Central memory CD8-positive, alpha-beta T cell (primary cell): ENCODE measurements at regions not wholly inside any gene's neighbourhood (a gene's known extent, or its start where the extent isn't known, plus 50 kb on each side); places are given as distances from the start of the nearest gene placed in this dataset.
"Not testable (repeated sequence)": the region's sequence is repeated elsewhere in the genome, so short reads cannot be mapped to it uniquely, and the experiment has no call there.

ENCODE experiments used
- ATAC-seq: fragments of 150-1000 bp; cut with Tn5 transposase; replicated peaks from 2 replicates; pipeline ENCODE4 v1.10.0; 2022; ENCODE audit warnings: mild to moderate bottlenecking, moderate FRiP score, moderate number of reproducible peaks; ENCODE audit not compliant: poor library complexity, severe bottlenecking; ENCODE audit errors: extremely low read depth
- DNase-seq, 2 donors: peaks; one replicate each; pipeline ENCODE4 v3.0.0; 2021; ENCODE audit warnings: low spot score in 2 of 2
- H3K27ac Mint-ChIP-seq: one replicate; pipeline ENCODE4 v1.8.0; 2022; ENCODE audit warnings: low read depth, mild to moderate bottlenecking, moderate library complexity, mixed read lengths
- H3K27me3 Mint-ChIP-seq: one replicate; pipeline ENCODE4 v1.8.0; 2022; ENCODE audit warnings: mixed read lengths
- H3K36me3 Mint-ChIP-seq: one replicate; pipeline ENCODE4 v1.8.0; 2022; ENCODE audit warnings: mild to moderate bottlenecking, moderate library complexity, mixed read lengths; ENCODE audit not compliant: insufficient read depth
- H3K4me1 Mint-ChIP-seq: one replicate; pipeline ENCODE4 v1.8.0; 2022; ENCODE audit warnings: mixed read lengths
- H3K4me3 Mint-ChIP-seq: one replicate; pipeline ENCODE4 v1.8.0; 2022; ENCODE audit warnings: mild to moderate bottlenecking, moderate library complexity, mixed read lengths
- H3K9me3 Mint-ChIP-seq: one replicate; pipeline ENCODE4 v1.8.0; 2022; ENCODE audit warnings: mixed read lengths

DNA sequence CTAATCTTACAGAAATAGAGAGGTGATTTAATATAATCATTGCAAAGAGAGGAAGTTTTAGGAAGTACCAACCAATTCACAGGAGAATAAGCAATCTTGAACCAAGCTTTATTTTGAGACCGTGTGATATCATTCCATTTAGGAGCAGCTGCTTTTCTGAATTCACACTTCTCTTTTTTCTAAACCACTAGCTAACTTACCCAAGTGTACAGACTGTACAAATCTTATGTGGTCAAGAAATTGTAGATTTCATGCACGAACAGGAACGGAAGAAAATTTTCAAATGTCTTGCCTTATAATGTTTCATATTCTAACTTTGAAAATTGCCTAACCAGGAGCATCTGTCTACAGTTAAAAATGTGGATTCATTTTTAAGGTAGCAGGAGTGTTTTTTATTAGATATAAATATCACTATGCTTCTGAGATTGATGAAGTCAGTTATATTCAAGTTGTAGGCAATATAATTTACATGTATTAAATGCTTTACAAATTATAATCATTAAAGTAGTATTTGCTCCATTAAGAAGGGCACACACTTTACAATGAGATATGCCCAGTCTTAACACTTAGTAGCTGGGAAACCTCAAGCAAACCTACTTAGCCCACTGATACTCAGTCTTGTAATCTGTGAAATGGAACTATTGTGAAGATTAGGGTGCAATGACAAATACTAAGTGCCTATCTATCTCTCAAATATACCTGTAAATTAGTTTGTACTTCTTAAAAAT is 86.7 kb upstream of the FOXN2 start:
- Mint-ChIP-seq H3K9me3 (no peaks in the 10 kb centered on the region), H3K27ac (no peak overlapping the region), H3K36me3 (no peaks in the 10 kb centered on the region), H3K27me3 (no peaks in the 10 kb centered on the region), H3K4me3 (no peak overlapping the region), H3K4me1 (peaks cover 5% of the 10 kb centered on the region)
- no peak for ATAC-seq
- DNase-seq, result no peak

DNA sequence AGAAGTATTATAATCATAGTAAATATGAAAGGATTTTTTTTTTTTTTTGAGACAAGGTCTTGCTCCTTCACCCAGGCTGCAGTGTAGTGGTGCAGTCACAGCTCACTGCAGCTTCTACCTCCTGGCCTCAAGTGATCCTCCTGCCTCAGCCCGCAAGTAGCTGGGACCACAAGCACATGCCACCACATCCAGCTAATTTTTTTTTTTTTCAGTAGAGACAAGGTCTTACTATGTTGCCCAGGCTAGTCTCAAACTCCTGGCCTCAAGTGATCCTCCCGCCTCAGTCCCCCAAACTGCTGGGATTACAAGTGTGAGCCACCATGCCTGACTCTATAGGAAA is 86.2 kb upstream of the FOXN2 start:
- no peaks in the 10 kb centered on the region for H3K9me3 Mint-ChIP-seq
- H3K27ac Mint-ChIP-seq, result no peak overlapping the region
- H3K4me1 Mint-ChIP-seq, result peaks cover 5% of the 10 kb centered on the region
- no peaks in the 10 kb centered on the region for H3K27me3 Mint-ChIP-seq
- H3K36me3 Mint-ChIP-seq, result no peaks in the 10 kb centered on the region
- no peak overlapping the region for H3K4me3 Mint-ChIP-seq
- no peak for DNase-seq
- no peak for ATAC-seq

DNA sequence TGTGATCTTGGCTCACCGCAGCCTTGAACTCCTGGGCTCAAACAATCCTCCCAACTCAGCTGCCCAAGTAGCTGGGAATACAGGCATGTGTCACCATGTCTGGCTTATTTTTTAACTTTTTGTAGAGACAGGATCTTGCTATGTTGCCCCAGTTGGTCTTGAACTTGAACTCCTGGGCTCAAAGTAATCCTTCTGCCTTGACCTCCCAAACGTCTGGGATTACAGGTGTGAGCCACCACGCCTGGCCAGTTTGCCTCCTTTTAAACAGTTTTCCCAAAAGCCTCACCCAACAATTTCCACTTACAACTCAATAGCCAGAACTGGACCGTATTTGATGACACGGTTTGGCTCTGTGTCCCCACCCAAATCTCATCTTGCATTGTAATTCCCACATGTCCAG is 85.4 kb upstream of the FOXN2 start:
- ATAC-seq, result no peak
- no peak for DNase-seq
- no peak overlapping the region for H3K4me3 Mint-ChIP-seq
- no peak overlapping the region for H3K27ac Mint-ChIP-seq
- H3K36me3 Mint-ChIP-seq, result no peaks in the 10 kb centered on the region
- no peaks in the 10 kb centered on the region for H3K27me3 Mint-ChIP-seq
- H3K4me1 Mint-ChIP-seq, result peaks cover 5% of the 10 kb centered on the region
- no peaks in the 10 kb centered on the region for H3K9me3 Mint-ChIP-seq

DNA sequence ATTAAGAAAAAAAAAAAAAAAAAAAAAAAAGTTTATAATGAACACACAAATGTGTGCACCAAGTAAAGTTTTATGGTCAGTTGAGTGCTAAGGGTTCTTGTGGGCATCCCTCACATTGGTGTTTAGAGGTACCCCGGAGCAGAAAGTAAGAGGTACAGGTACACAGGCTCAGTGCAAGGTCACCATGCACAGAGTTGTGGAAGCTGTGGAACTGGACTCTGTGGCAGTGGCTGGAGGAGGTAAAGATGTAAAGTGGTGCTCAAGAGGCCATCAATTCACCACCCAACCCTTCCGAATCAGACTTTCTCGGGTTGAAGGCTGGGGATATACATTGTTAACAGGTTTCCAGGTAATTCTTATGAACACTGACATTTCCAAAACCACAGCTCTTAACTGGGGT is 83.6 kb upstream of the FOXN2 start:
- no peak overlapping the region for H3K4me3 Mint-ChIP-seq
- no peaks in the 10 kb centered on the region for H3K36me3 Mint-ChIP-seq
- peaks cover 5% of the 10 kb centered on the region for H3K4me1 Mint-ChIP-seq
- ATAC-seq (no peak), DNase-seq (no peak)
- H3K9me3 Mint-ChIP-seq, result no peaks in the 10 kb centered on the region
- no peak overlapping the region for H3K27ac Mint-ChIP-seq
- no peaks in the 10 kb centered on the region for H3K27me3 Mint-ChIP-seq

DNA sequence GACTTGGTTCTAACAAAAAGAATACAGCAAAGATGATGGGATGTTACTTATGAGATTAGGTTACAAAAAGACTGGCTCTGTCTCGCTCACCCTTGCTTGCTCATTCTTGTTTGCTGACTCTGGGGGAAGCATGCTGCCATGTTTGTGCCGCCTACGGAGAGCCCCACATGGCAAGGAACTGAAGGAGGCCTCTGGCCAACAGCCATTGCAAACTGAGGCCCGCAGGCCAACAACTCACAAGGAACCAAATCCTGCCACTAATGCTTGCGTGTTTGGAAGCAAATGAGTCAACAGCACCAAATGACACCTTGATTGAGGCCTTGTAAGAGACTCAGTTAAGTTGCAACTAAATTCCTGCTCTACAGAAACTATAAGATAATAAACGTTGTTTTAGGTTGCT is 82.1 kb upstream of the FOXN2 start:
- Mint-ChIP-seq H3K4me3 (no peak overlapping the region), H3K4me1 (peaks cover 10% of the 10 kb centered on the region), H3K9me3 (no peaks in the 10 kb centered on the region), H3K27me3 (no peaks in the 10 kb centered on the region), H3K36me3 (no peaks in the 10 kb centered on the region), H3K27ac (no peak overlapping the region)
- DNase-seq (no peak), ATAC-seq (no peak)

DNA sequence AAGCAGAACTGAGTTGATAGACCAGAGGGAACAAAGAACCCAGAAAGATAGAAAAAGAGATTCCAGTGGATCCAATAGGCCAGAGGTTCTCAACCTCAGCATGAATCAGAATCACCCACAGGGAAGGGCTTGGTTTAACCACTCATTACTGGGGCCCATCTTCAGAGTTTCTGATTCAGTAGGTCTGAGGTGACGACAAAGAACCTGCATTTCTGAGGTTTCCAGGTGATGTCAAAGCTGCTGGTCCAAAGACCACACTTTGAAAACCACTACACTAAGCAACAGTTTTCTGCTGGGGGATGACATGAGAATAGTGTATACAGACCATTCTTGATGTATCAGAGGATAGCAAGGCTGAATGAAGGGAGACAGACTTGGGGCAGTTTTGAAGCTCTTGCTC is 81.5 kb upstream of the FOXN2 start:
- no peak for DNase-seq
- Mint-ChIP-seq H3K9me3 (no peaks in the 10 kb centered on the region), H3K27me3 (no peaks in the 10 kb centered on the region), H3K4me3 (no peak overlapping the region), H3K27ac (no peak overlapping the region), H3K4me1 (peaks cover 5% of the 10 kb centered on the region), H3K36me3 (no peaks in the 10 kb centered on the region)
- ATAC-seq, result no peak

DNA sequence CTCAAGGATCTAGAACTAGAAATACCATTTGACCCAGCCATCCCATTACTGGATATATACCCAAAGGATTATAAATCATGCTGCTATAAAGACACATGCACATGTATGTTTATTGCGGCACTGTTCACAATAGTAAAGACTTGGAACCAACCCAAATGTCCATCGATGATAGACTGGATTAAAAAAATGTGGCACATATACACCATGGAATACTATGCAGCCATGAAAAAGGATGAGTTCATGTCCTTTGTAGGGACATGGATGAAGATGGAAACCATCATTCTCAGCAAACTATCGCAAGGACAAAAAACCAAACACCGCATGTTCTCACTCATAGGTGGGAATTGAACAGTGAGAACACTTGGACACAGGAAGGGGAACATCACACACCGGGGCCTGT is 80.7 kb upstream of the FOXN2 start:
- not testable (repeated sequence) for H3K9me3 Mint-ChIP-seq, DNase-seq, H3K36me3 Mint-ChIP-seq, H3K27ac Mint-ChIP-seq, H3K27me3 Mint-ChIP-seq, H3K4me1 Mint-ChIP-seq, H3K4me3 Mint-ChIP-seq, ATAC-seq

DNA sequence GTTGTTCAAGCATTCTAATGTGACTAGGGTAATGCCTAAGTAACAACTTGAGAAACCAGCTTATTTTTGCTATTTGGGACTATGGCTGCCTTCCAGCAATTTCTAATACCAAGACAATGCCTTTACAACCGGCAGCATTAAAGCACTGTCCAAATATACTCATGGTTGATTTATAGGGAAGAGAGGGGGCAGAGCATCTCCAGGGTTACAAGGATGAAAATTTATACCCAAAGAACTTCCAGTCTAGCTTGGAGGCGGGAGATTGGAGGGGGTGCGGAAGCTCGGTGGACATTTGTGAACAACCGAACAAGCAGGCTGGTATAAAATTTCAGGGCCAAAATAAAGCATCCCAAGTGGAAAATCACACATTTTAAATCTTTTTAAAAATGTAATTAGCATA is 79.4 kb upstream of the FOXN2 start:
- Mint-ChIP-seq H3K4me3 (no peak overlapping the region), H3K4me1 (peaks cover 5% of the 10 kb centered on the region), H3K36me3 (no peaks in the 10 kb centered on the region), H3K27ac (no peak overlapping the region), H3K27me3 (no peaks in the 10 kb centered on the region), H3K9me3 (no peaks in the 10 kb centered on the region)
- DNase-seq (no peak), ATAC-seq (no peak)

DNA sequence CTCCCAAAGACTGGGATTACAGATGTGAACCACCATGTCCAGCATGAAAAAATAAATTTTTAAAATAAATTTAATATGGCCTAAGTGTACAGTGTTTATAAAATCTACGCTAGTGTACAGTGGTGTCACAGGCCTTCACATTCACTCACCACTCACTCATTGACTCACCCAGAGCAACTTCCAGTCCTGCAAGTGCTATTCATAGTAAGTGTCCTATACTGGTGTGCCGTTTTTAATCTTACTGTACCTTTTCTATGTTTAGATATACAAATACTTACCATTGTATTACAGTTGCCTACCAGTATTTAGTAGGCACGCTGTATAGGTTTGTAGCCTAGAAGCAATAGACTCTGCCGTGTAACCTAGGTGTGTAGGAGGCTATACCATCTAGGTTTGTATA is 76.1 kb upstream of the FOXN2 start:
- Mint-ChIP-seq H3K9me3 (no peaks in the 10 kb centered on the region), H3K27me3 (no peaks in the 10 kb centered on the region), H3K27ac (no peak overlapping the region), H3K4me3 (no peak overlapping the region), H3K36me3 (no peaks in the 10 kb centered on the region), H3K4me1 (peaks cover 5% of the 10 kb centered on the region)
- no peak for DNase-seq
- no peak for ATAC-seq

DNA sequence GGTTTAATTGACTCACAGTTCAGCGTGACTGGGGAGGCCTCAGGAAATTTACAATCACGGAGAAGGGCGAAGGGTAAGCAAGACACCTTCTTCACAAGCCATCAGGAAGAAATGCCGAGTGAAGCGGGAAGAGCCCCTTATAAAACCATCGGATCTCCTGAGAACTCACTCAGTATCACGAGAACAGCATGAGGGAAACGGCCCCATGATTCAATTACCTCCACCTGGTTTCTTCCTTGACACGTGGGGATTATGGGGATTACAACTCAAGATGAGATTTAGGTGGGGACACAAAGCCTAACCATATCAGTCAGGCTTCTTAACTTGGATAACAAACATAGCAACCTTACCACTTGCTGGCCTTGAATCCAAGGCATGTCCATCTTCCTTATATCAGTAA is 73.6 kb upstream of the FOXN2 start:
- Mint-ChIP-seq H3K36me3 (no peaks in the 10 kb centered on the region), H3K4me1 (peaks cover 5% of the 10 kb centered on the region)

DNA sequence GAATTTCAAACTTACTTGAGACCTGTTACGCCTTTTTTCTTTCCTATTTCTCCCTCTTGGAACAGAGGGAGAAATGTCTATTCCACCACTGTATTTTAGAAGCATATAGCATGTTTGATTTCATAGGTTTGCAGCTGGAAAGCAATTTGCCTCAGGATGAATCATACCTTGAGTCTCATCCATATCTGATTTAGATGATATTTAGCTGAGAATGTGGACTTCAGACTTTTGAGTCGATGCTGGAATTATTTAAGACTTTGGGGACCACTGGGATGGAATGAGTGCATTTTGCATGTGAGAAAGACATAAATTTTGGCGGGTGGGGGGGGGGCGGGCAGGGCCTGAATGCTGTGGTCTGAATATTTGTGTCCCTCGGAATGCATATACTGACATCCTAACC is 67.3 kb upstream of the FOXN2 start:
- DNase-seq, result no peak
- ATAC-seq, result no peak
- no peak overlapping the region for H3K27ac Mint-ChIP-seq
- H3K9me3 Mint-ChIP-seq, result no peaks in the 10 kb centered on the region
- no peaks in the 10 kb centered on the region for H3K36me3 Mint-ChIP-seq
- no peak overlapping the region for H3K4me3 Mint-ChIP-seq
- H3K27me3 Mint-ChIP-seq, result no peaks in the 10 kb centered on the region
- no peaks in the 10 kb centered on the region for H3K4me1 Mint-ChIP-seq

More for the DNA sequence above, 73.6 kb upstream of the FOXN2 start:
- no peaks in the 10 kb centered on the region for H3K27me3 Mint-ChIP-seq
- H3K27ac Mint-ChIP-seq, result no peak overlapping the region
- ATAC-seq (no peak), DNase-seq (no peak)
- H3K4me3 Mint-ChIP-seq, result no peak overlapping the region
- no peaks in the 10 kb centered on the region for H3K9me3 Mint-ChIP-seq

DNA sequence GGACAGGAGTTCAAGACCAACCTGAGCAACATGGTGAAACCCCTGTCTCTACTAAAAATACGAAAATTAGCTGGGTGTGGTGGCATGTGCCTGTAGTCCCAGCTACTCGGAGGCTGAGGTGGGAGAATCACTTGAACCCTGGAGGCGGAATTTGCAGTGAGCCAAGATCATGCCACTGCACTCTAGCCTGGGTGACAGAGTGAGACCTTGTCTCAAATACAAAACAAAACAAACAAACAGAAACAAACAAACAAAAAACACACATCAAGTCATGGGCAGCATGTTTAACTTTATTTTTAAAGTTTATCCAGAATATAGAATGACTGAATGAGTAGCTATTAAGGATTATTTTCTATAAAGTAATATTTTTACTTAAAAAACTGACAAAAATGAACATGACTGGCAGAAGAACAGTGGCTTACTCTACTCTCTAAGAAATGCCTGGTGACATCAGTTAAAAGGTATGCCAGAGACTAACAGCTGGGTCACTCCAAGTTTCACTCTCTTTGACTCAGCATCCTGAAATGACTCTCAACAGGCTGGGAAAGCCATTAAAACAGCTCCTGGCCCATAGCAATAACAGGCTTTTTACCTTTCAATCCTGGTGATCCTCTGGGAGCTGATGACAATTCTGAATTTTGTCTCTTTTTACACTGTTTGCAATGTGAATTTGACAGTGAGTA is 66.1 kb upstream of the FOXN2 start:
- ATAC-seq (no peak), DNase-seq (no peak)
- Mint-ChIP-seq H3K9me3 (no peaks in the 10 kb centered on the region), H3K27me3 (no peaks in the 10 kb centered on the region), H3K4me1 (no peaks in the 10 kb centered on the region), H3K4me3 (no peak overlapping the region), H3K36me3 (no peaks in the 10 kb centered on the region), H3K27ac (no peak overlapping the region)

DNA sequence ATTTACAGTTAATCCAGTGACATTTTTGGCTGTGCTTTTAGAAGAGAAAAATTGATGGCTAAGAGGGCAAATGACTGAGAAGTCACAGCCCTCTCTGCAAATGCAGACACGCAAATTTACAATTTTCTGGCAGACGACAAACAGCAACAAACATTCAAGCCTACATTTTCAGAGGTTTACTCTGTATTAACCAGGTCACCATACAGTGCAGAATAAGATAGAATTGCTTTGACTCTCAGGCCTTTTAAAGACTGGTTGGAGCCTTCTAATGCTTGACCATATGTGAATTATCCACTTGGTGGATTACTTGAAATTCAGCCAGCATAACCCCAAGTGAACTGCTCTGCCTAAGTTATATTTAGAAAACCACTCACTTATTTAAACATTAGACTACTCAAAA is 65.5 kb upstream of the FOXN2 start:
- H3K9me3 Mint-ChIP-seq, result no peaks in the 10 kb centered on the region
- DNase-seq (no peak), ATAC-seq (no peak)
- no peaks in the 10 kb centered on the region for H3K27me3 Mint-ChIP-seq
- H3K27ac Mint-ChIP-seq, result no peak overlapping the region
- no peaks in the 10 kb centered on the region for H3K4me1 Mint-ChIP-seq
- no peak overlapping the region for H3K4me3 Mint-ChIP-seq
- H3K36me3 Mint-ChIP-seq, result no peaks in the 10 kb centered on the region
